ENCODE measurements at regions not wholly inside any gene's neighbourhood (a gene's known extent, or its start where the extent isn't known, plus 50 kb on each side); places are given as distances from the start of the nearest gene placed in this dataset.

GRCh38 chr5:141800617-141801016, 77.6 kb downstream of the PCDH1 start:
- H3K36me3 Mint-ChIP-seq (ENCODE audit: low read depth) = no peaks in the 10 kb centered on the region
- H3K9me3 Mint-ChIP-seq = no peaks in the 10 kb centered on the region
- no peak for DNase-seq (ENCODE audit: low read depth, low spot score)
- TF ChIP-seq, protein P1, sequence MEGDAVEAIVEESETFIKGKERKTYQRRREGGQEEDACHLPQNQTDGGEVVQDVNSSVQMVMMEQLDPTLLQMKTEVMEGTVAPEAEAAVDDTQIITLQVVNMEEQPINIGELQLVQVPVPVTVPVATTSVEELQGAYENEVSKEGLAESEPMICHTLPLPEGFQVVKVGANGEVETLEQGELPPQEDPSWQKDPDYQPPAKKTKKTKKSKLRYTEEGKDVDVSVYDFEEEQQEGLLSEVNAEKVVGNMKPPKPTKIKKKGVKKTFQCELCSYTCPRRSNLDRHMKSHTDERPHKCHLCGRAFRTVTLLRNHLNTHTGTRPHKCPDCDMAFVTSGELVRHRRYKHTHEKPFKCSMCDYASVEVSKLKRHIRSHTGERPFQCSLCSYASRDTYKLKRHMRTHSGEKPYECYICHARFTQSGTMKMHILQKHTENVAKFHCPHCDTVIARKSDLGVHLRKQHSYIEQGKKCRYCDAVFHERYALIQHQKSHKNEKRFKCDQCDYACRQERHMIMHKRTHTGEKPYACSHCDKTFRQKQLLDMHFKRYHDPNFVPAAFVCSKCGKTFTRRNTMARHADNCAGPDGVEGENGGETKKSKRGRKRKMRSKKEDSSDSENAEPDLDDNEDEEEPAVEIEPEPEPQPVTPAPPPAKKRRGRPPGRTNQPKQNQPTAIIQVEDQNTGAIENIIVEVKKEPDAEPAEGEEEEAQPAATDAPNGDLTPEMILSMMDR (conservative IDR thresholded peaks at IDR 0.05) = no peak
- H3K4me1 Mint-ChIP-seq = peaks cover 26% of the 10 kb centered on the region
- no peak overlapping the region for H3K4me3 Mint-ChIP-seq
- H3K27me3 Mint-ChIP-seq (ENCODE audit: low read depth) = no peaks in the 10 kb centered on the region
- no peak overlapping the region for H3K27ac Mint-ChIP-seq (ENCODE audit: unreplicated experiment)

GRCh38 chr5:141799507-141800167, 78.6 kb downstream of the PCDH1 start:
- Mint-ChIP-seq H3K27ac (ENCODE audit: unreplicated experiment) (no peak overlapping the region), H3K36me3 (ENCODE audit: low read depth) (no peaks in the 10 kb centered on the region), H3K27me3 (ENCODE audit: low read depth) (no peaks in the 10 kb centered on the region), H3K9me3 (no peaks in the 10 kb centered on the region), H3K4me3 (no peak overlapping the region), H3K4me1 (peaks cover 20% of the 10 kb centered on the region)
- TF ChIP-seq, protein P1 (conservative IDR thresholded peaks at IDR 0.05) = no peak
- no peak for DNase-seq (ENCODE audit: low read depth, low spot score)

DNA sequence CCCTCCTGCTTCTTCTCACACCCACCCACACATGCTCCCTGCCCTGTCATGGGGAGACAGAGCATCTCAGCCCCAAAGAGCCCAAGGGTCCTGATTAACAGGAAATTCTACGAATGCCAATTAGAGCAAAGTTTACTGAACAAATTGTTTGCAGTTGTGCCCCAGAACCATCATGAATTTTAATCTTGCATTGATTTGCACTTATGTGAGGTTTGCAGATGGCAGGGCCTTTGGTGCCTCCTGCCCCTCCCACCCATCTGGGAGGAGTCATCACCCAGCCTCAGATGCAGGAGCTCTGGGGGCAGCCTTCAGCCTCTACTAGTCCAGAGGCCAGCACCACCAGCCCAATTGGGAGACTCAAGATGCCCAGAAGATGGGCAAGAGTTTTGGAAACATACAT, 80.8 kb downstream of the PCDH1 start:
- TF ChIP-seq, protein P1 (conservative IDR thresholded peaks at IDR 0.05) = no peak
- H3K4me1 Mint-ChIP-seq = peaks cover 16% of the 10 kb centered on the region
- H3K27ac Mint-ChIP-seq (ENCODE audit: unreplicated experiment) = no peak overlapping the region
- no peaks in the 10 kb centered on the region for H3K9me3 Mint-ChIP-seq
- no peak for DNase-seq (ENCODE audit: low read depth, low spot score)
- no peak overlapping the region for H3K4me3 Mint-ChIP-seq
- H3K36me3 Mint-ChIP-seq (ENCODE audit: low read depth) = no peaks in the 10 kb centered on the region
- no peaks in the 10 kb centered on the region for H3K27me3 Mint-ChIP-seq (ENCODE audit: low read depth)

DNA sequence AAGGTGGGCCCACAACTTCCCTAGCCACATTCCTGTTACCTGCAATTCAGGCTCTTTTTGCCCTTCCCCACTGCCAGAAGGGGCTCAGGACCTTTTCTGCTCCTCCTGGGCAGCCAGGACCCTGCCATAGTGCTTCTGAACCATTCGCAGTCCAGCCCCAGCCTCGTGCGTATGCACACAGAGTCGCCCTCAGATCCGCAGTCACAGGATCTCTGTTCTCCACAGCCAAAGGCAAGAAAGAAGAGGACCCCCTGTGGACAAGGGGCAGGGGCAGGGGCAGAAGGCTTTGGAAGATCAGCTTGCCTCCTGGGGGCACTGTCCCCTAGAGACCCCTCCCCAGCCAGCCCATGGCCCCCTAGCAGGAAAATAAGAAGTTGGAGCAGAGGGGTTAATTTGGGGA, 82.8 kb downstream of the PCDH1 start:
- no peaks in the 10 kb centered on the region for H3K36me3 Mint-ChIP-seq (ENCODE audit: low read depth)
- H3K27me3 Mint-ChIP-seq (ENCODE audit: low read depth) = no peaks in the 10 kb centered on the region
- peaks cover 16% of the 10 kb centered on the region for H3K4me1 Mint-ChIP-seq
- no peaks in the 10 kb centered on the region for H3K9me3 Mint-ChIP-seq
- DNase-seq (ENCODE audit: low read depth, low spot score) = no peak
- no peak overlapping the region for H3K27ac Mint-ChIP-seq (ENCODE audit: unreplicated experiment)
- TF ChIP-seq, protein P1 (conservative IDR thresholded peaks at IDR 0.05) = no peak
- H3K4me3 Mint-ChIP-seq = no peak overlapping the region

- Mint-ChIP-seq H3K4me1 (peaks cover 16% of the 10 kb centered on the region), H3K36me3 (ENCODE audit: low read depth) (no peaks in the 10 kb centered on the region), H3K4me3 (no peak overlapping the region), H3K9me3 (no peaks in the 10 kb centered on the region), H3K27me3 (ENCODE audit: low read depth) (no peaks in the 10 kb centered on the region), H3K27ac (ENCODE audit: unreplicated experiment) (no peak overlapping the region)
- DNase-seq (ENCODE audit: low read depth, low spot score) = no peak
- TF ChIP-seq, protein P1 (conservative IDR thresholded peaks at IDR 0.05) = no peak
Observed at GRCh38 chr5:141793881-141794280, 84.3 kb downstream of the PCDH1 start.
